Right lobe of liver (tissue), 6 donors: ENCODE measurements at regions not wholly inside any gene's neighbourhood (a gene's known extent, or its start where the extent isn't known, plus 50 kb on each side); places are given as distances from the start of the nearest gene placed in this dataset.

Experiments used
- ATAC-seq, 4 donors: fragments of 200-7000 bp; cut with Tn5 transposase; one replicate each; pipeline ENCODE4 v1.9.1; 2020; ENCODE audit warnings: mild to moderate bottlenecking in 4 of 4, moderate library complexity in 4 of 4
- DNase-seq, 3 donors: peaks; one replicate each; pipeline ENCODE4 v3.0.0-alpha.2; 2020
- H3K27ac ChIP-seq, 3 donors: fragments of 200-600 bp; one replicate each; pipeline ENCODE4 v1.8.0; 2022
- H3K27me3 ChIP-seq, 2 donors: fragments of 200-600 bp; one replicate each; pipeline ENCODE4 v1.8.0; 2022
- H3K36me3 ChIP-seq, 4 donors: fragments of 200-600 bp; sonication (generic) in 1 of 4; one replicate each; pipeline versions ENCODE4 v1.5.1 to v1.8.0; 2017 to 2022; ENCODE audit warnings: control low read depth in 1 of 4
- H3K4me1 ChIP-seq, 4 donors: fragments of 200-600 bp; sonication (generic) in 1 of 4; one replicate each; pipeline versions ENCODE4 v1.5.1 to v1.8.0; 2017 to 2022; ENCODE audit warnings: control low read depth in 1 of 4
- H3K4me3 ChIP-seq, 3 donors: fragments of 200-600 bp; one replicate each; pipeline ENCODE4 v1.8.0; 2022
- H3K9me3 ChIP-seq, 4 donors: fragments of 200-600 bp; sonication (generic) in 1 of 4; one replicate each; pipeline versions ENCODE4 v1.5.1 to v1.8.0; 2017 to 2022; ENCODE audit warnings: control low read depth in 1 of 4
- POLR2A ChIP-seq: fragments of 450-650 bp; IDR thresholded peaks from one replicate; pipeline ENCODE4 v1.6.1; 2017; ENCODE audit warnings: antibody characterized with exemption, mild to moderate bottlenecking
- WGBS: methylation state at CpG from one replicate; pipeline ENCODE4 v1.1.6; 2018; ENCODE audit warnings: low coverage, low lambda C conversion rate; ENCODE audit not compliant: insufficient coverage; ENCODE audit errors: missing lambda C conversion rate; 5-methylcytosine and 5-hydroxymethylcytosine counted together
- intact Hi-C, 2 donors: fragments of 100-400 bp; cut with DNase I; formaldehyde crosslinking; loops; one replicate each; pipeline versions ENCODE4 v1.11.2 to v1.14.1; 2022
- TF ChIP-seq, protein P1 (sequence below), 4 donors: fragments of 200-600 bp in 3 of 4; fragments of 450-650 bp in 1 of 4; IDR thresholded peaks; one replicate each; pipeline versions ENCODE4 v1.5.1 to v1.8.0; 2016 to 2022; ENCODE audit warnings: antibody characterized with exemption in 4 of 4, mild to moderate bottlenecking in 2 of 4
- donor health status: DM: no; HTN: yes; CAD: no.
- donor health status: DM: no; HTN: no; CAD: no.
- donor health status: DM: no; HTN: no; CAD: no.
- donor health status: DM: no; HTN: yes; CAD: no.
- donor health status: DM: no; HTN: yes; CAD: no.

DNA sequence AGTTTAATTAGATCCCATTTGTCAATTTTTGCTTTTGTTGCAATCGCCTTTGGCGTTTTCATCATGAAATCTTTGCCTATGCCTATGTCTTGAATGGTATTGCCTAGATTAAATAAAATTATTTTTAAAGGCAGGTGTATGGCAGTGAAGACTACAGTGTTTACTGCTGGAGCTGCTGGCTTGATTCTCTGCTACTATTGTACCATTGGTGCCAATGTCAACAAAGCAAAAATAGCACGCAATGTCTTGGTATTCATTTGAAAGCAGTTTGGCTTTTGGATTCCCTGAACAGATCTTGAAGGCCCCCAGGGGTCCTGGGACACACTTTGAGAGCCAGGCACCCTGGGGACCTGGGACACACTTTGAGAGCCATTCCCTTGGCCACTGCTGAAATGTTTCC is 125.4 kb upstream of the ACKR3 start:
- ATAC-seq, result no peak
- Histone ChIP-seq H3K9me3 (no peaks in the 10 kb centered on the region), H3K27me3 (no peaks in the 10 kb centered on the region), H3K4me1 (no peaks in the 10 kb centered on the region), H3K27ac (no peak overlapping the region), H3K4me3 (no peak overlapping the region), H3K36me3 (no peaks in the 10 kb centered on the region)
- WGBS, result 57% methylated on average over 3 of the region's 3 CpGs
- DNase-seq, result no peak
- intact Hi-C loops, result no loop called here
- TF ChIP-seq, protein P1, sequence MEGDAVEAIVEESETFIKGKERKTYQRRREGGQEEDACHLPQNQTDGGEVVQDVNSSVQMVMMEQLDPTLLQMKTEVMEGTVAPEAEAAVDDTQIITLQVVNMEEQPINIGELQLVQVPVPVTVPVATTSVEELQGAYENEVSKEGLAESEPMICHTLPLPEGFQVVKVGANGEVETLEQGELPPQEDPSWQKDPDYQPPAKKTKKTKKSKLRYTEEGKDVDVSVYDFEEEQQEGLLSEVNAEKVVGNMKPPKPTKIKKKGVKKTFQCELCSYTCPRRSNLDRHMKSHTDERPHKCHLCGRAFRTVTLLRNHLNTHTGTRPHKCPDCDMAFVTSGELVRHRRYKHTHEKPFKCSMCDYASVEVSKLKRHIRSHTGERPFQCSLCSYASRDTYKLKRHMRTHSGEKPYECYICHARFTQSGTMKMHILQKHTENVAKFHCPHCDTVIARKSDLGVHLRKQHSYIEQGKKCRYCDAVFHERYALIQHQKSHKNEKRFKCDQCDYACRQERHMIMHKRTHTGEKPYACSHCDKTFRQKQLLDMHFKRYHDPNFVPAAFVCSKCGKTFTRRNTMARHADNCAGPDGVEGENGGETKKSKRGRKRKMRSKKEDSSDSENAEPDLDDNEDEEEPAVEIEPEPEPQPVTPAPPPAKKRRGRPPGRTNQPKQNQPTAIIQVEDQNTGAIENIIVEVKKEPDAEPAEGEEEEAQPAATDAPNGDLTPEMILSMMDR (IDR thresholded peaks at IDR 0.05), result no peak
- TF ChIP-seq POLR2A, result no peak

DNA sequence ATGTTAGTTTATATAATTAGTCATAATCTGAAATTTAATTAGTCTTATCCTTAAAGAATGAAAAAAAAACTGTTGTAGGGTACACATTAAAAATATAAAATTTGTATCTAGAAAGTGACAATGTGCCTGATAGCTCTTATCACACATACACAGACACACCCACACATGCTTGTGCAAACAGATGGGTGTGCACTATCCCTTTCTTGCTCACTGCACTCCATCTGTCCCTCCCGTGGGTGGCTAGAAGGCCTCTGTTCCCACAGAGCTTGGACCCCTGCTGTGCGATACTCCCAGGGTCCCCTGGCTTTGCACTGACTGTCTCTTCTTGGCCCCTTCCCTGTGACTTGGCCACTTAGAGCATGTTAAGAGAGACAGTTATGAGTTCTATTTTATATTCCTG is 123.9 kb upstream of the ACKR3 start:
- no peaks in the 10 kb centered on the region for H3K36me3 ChIP-seq
- no peak overlapping the region for H3K27ac ChIP-seq
- 67% methylated on average over 2 of the region's 2 CpGs for WGBS
- no peaks in the 10 kb centered on the region for H3K27me3 ChIP-seq
- H3K4me3 ChIP-seq, result no peak overlapping the region
- DNase-seq (no peak), ATAC-seq (no peak)
- no peaks in the 10 kb centered on the region for H3K9me3 ChIP-seq
- intact Hi-C loops, result no loop called here
- no peaks in the 10 kb centered on the region for H3K4me1 ChIP-seq
- TF ChIP-seq, protein P1 (IDR thresholded peaks at IDR 0.05), result no peak
- TF ChIP-seq POLR2A, result no peak

DNA sequence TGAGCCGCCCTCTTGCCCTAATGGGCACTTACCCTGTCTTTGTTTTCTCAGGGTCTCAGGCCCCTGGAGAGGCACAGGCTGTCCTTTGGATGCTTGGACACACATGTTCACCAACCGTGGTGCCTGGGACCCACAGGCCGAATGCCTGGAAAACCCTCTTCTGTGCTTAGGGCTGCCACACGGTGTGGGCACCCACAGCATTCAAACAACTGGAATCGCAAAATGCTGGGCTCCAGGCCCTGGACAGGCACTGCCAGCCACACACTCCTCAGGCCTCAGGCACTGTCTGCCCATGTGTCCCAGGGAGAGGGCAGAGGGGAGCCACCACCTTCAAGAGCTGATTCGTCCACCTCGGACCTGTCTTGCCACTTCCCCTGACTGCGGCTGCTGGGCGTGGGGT is 123.1 kb upstream of the ACKR3 start:
- WGBS, result 80% methylated on average over 1 of the region's 9 CpGs
- ATAC-seq, result peak in 1 of 4 donors; percentile 34
- no peak for TF ChIP-seq POLR2A
- TF ChIP-seq, protein P1 (IDR thresholded peaks at IDR 0.05), result no peak

DNA sequence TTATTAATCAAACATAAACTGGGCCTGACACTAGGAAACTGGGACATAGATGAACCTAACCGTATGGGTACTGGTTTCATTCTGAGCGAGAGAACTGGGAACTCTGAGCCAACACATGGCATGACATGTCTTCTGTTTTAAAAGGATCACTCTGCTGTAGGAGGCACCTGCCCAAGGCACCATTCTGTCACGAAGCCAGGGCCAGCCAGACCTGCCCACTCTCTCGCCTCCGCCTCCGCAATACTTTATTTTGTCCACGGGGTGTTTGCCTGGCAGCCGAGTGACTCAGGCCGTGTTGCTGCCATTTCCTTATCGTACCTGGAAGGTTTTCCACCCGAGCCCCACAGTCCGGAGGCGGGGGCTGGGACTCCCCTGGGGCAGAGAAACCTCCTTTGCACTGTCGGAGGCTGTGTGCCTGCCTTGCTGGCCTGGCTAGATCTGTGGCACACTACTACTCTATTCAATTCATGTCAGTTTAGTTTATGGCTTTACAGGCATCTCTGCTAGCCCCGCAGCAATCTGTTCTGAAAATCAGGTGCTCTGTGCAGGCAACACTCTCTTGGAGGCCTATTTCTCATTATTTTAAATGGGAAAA is 120.4 kb upstream of the ACKR3 start:
- intact Hi-C loops, result no loop called here
- no peak for DNase-seq
- WGBS, result 78% methylated on average over 10 of the region's 15 CpGs
- Histone ChIP-seq H3K27me3 (no peaks in the 10 kb centered on the region), H3K36me3 (no peaks in the 10 kb centered on the region), H3K4me1 (no peaks in the 10 kb centered on the region), H3K9me3 (no peaks in the 10 kb centered on the region), H3K4me3 (no peak overlapping the region), H3K27ac (no peak overlapping the region)
- ATAC-seq, result no peak
- TF ChIP-seq, protein P1 (IDR thresholded peaks at IDR 0.05), result no peak
- TF ChIP-seq POLR2A, result no peak

More for the DNA sequence above, 123.1 kb upstream of the ACKR3 start:
- H3K27ac ChIP-seq, result no peak overlapping the region
- no peaks in the 10 kb centered on the region for H3K27me3 ChIP-seq
- H3K4me3 ChIP-seq, result no peak overlapping the region
- intact Hi-C loops, result no loop called here
- no peaks in the 10 kb centered on the region for H3K4me1 ChIP-seq
- H3K9me3 ChIP-seq, result no peaks in the 10 kb centered on the region
- no peak for DNase-seq
- H3K36me3 ChIP-seq, result no peaks in the 10 kb centered on the region

DNA sequence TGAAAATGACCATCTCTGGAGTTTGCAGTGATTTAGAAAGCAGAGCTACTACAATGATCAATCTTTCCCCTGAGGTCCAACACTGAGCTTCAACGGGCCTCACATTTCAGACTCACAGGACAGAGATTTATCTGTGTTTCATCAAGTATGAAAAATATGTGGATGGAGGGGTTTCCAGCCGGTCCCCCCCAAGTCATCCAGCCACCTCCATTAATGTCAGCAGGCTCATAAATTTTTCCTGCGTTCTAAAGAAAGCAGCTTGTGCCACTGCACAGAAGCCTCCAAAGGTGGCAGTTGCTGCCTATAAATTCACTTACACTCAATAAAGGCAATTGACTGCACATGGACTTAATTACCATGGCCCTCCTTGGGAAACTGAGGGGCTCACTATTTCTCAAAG is 117.4 kb upstream of the ACKR3 start:
- DNase-seq (no peak), ATAC-seq (no peak)
- intact Hi-C loops, result no loop called here
- TF ChIP-seq, protein P1 (IDR thresholded peaks at IDR 0.05), result no peak
- no peak for TF ChIP-seq POLR2A
- Histone ChIP-seq H3K36me3 (no peaks in the 10 kb centered on the region), H3K27me3 (no peaks in the 10 kb centered on the region), H3K9me3 (no peaks in the 10 kb centered on the region), H3K27ac (no peak overlapping the region), H3K4me3 (no peak overlapping the region), H3K4me1 (no peaks in the 10 kb centered on the region)
- WGBS, result 80% methylated on average over 3 of the region's 3 CpGs
